LNCaP clone FGC (cell line): ENCODE measurements at regions not wholly inside any gene's neighbourhood (a gene's known extent, or its start where the extent isn't known, plus 50 kb on each side); places are given as distances from the start of the nearest gene placed in this dataset.
"Not testable (repeated sequence)": the region's sequence is repeated elsewhere in the genome, so short reads cannot be mapped to it uniquely, and the experiment has no call there.

ENCODE experiments used
- DNase-seq: peaks from one replicate; pipeline ENCODE4 v3.0.0-alpha.2; 2011; ENCODE audit warnings: low read depth
- H3K4me3 ChIP-seq: 2 replicates; pipeline ENCODE4 v1.5.1; 2011; ENCODE audit warnings: mild to moderate bottlenecking, low read depth, low read length, control low read depth
- TF ChIP-seq, protein P1 (sequence below): IDR thresholded peaks from 2 replicates; pipeline ENCODE4 v1.5.1; 2012; ENCODE audit warnings: mild to moderate bottlenecking; ENCODE audit not compliant: control insufficient read depth, insufficient read depth; ENCODE audit errors: extremely low read depth

DNA sequence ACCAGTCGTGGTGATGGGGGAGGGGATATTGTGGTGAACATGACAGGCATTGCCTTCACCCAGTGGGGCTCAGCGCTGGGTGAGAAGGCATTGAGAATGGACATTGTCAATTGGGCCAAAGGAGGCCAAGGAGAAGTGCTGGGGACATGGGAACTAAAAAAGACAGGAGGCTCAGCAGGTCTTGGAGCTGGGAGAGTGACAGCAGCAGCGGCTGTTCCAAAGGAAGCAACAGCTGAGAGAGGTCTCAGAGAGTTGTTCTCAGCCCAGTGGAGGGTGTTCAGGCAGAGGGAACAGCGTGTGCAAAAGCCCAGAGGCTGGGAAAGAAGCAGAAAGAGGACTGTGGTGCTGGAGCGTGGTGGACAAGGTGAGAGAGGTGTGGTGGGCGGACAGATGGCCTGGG, 56.6 kb upstream of the ASNS start:
- H3K4me3 ChIP-seq, DNase-seq: not testable (repeated sequence)

DNA sequence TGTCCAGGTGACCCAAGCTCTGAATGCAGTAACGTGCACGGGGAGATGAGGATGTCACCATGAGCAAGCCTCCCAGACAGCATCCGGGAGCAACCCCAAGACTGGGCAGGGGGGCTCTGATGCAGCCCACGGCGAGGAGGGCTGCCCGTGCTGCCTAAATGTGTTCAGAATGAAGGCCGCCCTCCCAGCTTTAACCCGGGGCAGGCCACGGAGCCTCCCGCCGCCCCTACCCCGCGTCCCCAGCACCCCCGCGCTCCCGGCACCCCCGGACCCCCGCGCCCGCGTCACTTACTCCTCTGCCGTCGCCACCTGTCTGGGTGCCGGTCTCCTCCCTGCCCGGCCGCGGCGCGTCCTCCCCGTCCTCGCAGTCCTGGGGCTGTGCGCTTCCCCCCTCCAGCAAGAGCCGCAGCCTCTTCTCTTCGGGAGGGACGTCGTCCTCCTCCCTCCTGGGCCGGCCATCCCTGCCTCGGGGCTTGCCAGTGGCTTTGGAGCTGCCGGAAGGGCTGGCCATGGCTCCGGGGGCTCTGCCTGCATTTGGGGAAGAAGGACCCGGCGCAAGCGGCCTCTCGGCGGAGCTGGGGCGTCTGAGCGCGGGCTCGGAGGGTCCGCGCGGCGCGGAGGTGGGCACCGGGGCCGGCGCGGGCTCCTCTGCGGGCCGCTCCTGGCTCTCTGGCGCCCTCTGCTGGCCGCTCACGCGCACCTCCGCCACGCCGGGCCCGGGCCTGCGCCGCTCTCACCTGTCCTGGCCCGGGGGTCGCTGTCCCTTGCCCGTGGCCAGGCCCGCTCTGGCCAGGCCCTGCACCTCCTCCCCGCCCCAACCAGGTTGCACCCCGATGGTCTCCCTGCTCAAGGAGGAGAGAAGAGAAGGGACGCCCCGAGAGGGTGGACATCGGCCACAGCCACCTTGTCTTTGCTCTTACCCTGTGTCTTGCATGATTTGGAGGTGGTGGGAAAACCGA, 55.9 kb upstream of the ASNS start:
- H3K4me3 ChIP-seq, result peak overlapping the region; percentile 51
- TF ChIP-seq, protein P1, sequence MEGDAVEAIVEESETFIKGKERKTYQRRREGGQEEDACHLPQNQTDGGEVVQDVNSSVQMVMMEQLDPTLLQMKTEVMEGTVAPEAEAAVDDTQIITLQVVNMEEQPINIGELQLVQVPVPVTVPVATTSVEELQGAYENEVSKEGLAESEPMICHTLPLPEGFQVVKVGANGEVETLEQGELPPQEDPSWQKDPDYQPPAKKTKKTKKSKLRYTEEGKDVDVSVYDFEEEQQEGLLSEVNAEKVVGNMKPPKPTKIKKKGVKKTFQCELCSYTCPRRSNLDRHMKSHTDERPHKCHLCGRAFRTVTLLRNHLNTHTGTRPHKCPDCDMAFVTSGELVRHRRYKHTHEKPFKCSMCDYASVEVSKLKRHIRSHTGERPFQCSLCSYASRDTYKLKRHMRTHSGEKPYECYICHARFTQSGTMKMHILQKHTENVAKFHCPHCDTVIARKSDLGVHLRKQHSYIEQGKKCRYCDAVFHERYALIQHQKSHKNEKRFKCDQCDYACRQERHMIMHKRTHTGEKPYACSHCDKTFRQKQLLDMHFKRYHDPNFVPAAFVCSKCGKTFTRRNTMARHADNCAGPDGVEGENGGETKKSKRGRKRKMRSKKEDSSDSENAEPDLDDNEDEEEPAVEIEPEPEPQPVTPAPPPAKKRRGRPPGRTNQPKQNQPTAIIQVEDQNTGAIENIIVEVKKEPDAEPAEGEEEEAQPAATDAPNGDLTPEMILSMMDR, result peak; percentile 82
- not testable (repeated sequence) for DNase-seq
